Progenitor cell of endocrine pancreas (in vitro differentiated cells): ENCODE measurements at regions not wholly inside any gene's neighbourhood (a gene's known extent, or its start where the extent isn't known, plus 50 kb on each side); places are given as distances from the start of the nearest gene placed in this dataset.
A peak's percentile ranks its signal among the peaks of the same experiment; 100 is the strongest.
"Not testable (repeated sequence)": the region's sequence is repeated elsewhere in the genome, so short reads cannot be mapped to it uniquely, and the experiment has no call there.

Experiments used
- DNase-seq: peaks from one replicate; pipeline ENCODE4 v3.0.0; 2021; ENCODE audit warnings: low spot score; ENCODE audit not compliant: unreplicated experiment
- H3K27ac Mint-ChIP-seq: 2 replicates; pipeline ENCODE4 v1.8.0; 2021; ENCODE audit warnings: mild to moderate bottlenecking, moderate library complexity, mixed read lengths
- H3K27me3 Mint-ChIP-seq: 2 replicates; pipeline ENCODE4 v1.8.0; 2021; ENCODE audit warnings: mixed read lengths
- H3K36me3 Mint-ChIP-seq: 2 replicates; pipeline ENCODE4 v1.8.0; 2022; ENCODE audit warnings: mixed read lengths; ENCODE audit not compliant: insufficient read depth
- H3K4me1 Mint-ChIP-seq: 2 replicates; pipeline ENCODE4 v1.8.0; 2021; ENCODE audit warnings: low read depth, mixed read lengths
- H3K4me3 Mint-ChIP-seq: 2 replicates; pipeline ENCODE4 v1.8.0; 2021; ENCODE audit warnings: low read depth, mild to moderate bottlenecking, moderate library complexity, mixed read lengths
- H3K9me3 Mint-ChIP-seq: 2 replicates; pipeline ENCODE4 v1.8.0; 2021; ENCODE audit warnings: low read depth, mixed read lengths
- TF ChIP-seq, protein P1 (sequence below): fragments of 200-600 bp; sonication (generic); IDR thresholded peaks from one replicate; pipeline ENCODE4 v1.5.0; 2021; ENCODE audit warnings: antibody characterized with exemption, mild to moderate bottlenecking; ENCODE audit not compliant: unreplicated experiment

DNA sequence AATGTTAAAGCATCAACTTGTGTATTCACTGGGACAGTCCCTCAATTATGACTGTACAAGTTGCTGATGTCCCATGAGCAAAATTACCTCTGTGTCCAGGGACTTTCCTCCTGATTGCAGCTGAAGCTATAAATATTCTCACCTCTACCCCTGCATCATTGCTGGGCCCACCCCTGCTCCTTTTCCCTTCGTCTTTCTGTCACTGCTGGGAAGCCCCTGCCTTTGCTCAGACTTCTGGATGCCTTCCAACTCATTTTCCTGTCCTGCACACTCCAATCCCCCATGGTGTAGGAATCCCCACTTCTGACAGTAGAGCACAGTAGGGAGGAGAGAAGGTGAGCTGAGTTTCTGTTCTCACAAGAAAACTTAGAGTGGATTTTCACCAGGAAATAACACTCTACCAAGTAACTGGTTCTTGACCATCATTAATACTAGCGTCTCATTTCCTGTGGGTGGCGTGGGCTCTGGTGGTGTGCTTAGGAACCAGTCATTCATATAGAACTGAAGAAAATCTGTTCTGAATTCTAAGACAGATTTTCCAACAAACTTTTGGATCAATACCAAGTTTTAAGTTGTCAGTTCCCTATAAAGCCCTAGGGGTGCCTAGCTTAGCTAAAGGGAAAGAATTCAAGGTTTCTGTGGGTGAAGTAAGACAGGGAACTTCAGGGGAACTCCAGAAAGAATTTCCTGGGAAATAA is 136.2 kb upstream of the MED14 start:
- TF ChIP-seq, protein P1, sequence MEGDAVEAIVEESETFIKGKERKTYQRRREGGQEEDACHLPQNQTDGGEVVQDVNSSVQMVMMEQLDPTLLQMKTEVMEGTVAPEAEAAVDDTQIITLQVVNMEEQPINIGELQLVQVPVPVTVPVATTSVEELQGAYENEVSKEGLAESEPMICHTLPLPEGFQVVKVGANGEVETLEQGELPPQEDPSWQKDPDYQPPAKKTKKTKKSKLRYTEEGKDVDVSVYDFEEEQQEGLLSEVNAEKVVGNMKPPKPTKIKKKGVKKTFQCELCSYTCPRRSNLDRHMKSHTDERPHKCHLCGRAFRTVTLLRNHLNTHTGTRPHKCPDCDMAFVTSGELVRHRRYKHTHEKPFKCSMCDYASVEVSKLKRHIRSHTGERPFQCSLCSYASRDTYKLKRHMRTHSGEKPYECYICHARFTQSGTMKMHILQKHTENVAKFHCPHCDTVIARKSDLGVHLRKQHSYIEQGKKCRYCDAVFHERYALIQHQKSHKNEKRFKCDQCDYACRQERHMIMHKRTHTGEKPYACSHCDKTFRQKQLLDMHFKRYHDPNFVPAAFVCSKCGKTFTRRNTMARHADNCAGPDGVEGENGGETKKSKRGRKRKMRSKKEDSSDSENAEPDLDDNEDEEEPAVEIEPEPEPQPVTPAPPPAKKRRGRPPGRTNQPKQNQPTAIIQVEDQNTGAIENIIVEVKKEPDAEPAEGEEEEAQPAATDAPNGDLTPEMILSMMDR: no peak
- no peak for DNase-seq
- H3K4me3 Mint-ChIP-seq: no peak overlapping the region
- no peaks in the 10 kb centered on the region for H3K36me3 Mint-ChIP-seq
- peaks cover 18% of the 10 kb centered on the region for H3K9me3 Mint-ChIP-seq
- H3K27ac Mint-ChIP-seq: no peak overlapping the region
- H3K4me1 Mint-ChIP-seq: no peaks in the 10 kb centered on the region
- no peaks in the 10 kb centered on the region for H3K27me3 Mint-ChIP-seq

DNA sequence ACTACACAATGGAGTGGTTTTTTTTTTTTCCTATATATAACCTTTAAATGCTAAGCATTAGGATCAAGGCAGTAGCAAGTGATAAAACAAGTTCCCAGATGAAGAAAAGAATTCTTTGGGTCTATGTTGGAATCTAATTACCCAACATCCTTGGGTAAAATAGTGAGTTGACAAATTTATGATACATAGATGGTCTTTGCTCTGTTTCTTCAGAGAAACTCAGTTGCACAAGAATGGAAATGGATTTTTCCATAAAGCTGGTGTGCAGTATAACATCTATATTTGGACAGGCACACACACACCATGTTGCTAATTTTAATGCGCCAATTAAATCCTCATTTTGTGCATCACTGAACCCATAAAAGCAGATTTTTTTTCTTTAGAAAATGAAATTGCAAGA is 137.0 kb upstream of the MED14 start:
- peaks cover 17% of the 10 kb centered on the region for H3K9me3 Mint-ChIP-seq
- TF ChIP-seq, protein P1: no peak
- no peak overlapping the region for H3K4me3 Mint-ChIP-seq

GRCh38 chrX:40875476-40875875 is 140.1 kb upstream of the MED14 start:
- no peaks in the 10 kb centered on the region for H3K36me3 Mint-ChIP-seq
- H3K27ac Mint-ChIP-seq: no peak overlapping the region
- H3K9me3 Mint-ChIP-seq: peaks cover 7% of the 10 kb centered on the region
- TF ChIP-seq, protein P1: no peak
- H3K4me1 Mint-ChIP-seq: no peaks in the 10 kb centered on the region
- no peak overlapping the region for H3K4me3 Mint-ChIP-seq
- DNase-seq: no peak
- no peaks in the 10 kb centered on the region for H3K27me3 Mint-ChIP-seq

More for the DNA sequence above, 137.0 kb upstream of the MED14 start:
- Mint-ChIP-seq H3K4me1 (no peaks in the 10 kb centered on the region), H3K27me3 (no peaks in the 10 kb centered on the region), H3K27ac (no peak overlapping the region), H3K36me3 (no peaks in the 10 kb centered on the region)
- DNase-seq: no peak

GRCh38 chrX:40877887-40878286 is 142.5 kb upstream of the MED14 start:
- Mint-ChIP-seq H3K36me3 (no peaks in the 10 kb centered on the region), H3K27me3 (no peaks in the 10 kb centered on the region), H3K4me3 (no peak overlapping the region), H3K27ac (no peak overlapping the region), H3K4me1 (no peaks in the 10 kb centered on the region), H3K9me3 (peaks cover 12% of the 10 kb centered on the region)
- TF ChIP-seq, protein P1: peak; percentile 38
- no peak for DNase-seq

DNA sequence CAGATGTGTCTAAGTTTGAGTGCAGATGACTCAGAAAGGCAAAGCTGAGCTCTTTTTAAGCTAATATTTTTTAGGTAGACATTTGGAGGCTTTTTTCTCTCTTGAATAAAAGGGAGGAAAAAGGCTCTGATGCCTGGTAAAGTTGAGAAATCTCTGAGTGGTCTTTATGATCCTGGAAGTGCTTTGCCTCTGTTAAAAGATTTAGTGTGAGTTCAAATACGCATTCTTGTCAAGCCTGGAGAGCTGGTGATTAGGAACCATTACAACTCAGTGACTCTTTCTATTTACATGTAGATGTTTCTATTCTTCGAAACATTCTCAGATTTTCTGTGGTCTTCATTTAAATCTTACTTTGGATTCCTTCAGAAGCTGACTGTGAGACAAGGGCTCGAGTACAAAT is 143.4 kb upstream of the MED14 start:
- no peaks in the 10 kb centered on the region for H3K27me3 Mint-ChIP-seq
- no peak for DNase-seq
- no peak overlapping the region for H3K27ac Mint-ChIP-seq
- H3K36me3 Mint-ChIP-seq: no peaks in the 10 kb centered on the region
- no peak overlapping the region for H3K4me3 Mint-ChIP-seq
- H3K9me3 Mint-ChIP-seq: peaks cover 19% of the 10 kb centered on the region
- TF ChIP-seq, protein P1: no peak
- peaks cover 1% of the 10 kb centered on the region for H3K4me1 Mint-ChIP-seq

- not testable (repeated sequence) for DNase-seq, H3K4me1 Mint-ChIP-seq, H3K4me3 Mint-ChIP-seq, H3K36me3 Mint-ChIP-seq, H3K27me3 Mint-ChIP-seq, H3K27ac Mint-ChIP-seq
- H3K9me3 Mint-ChIP-seq: peaks cover 22% of the 10 kb centered on the region
These were observed 143.8 kb upstream of the MED14 start for GRCh38 chrX:40879172-40879571.
